ENCODE measurements at regions not wholly inside any gene's neighbourhood (a gene's known extent, or its start where the extent isn't known, plus 50 kb on each side); places are given as distances from the start of the nearest gene placed in this dataset.
"Not testable (repeated sequence)": the region's sequence is repeated elsewhere in the genome, so short reads cannot be mapped to it uniquely, and the experiment has no call there.

DNA sequence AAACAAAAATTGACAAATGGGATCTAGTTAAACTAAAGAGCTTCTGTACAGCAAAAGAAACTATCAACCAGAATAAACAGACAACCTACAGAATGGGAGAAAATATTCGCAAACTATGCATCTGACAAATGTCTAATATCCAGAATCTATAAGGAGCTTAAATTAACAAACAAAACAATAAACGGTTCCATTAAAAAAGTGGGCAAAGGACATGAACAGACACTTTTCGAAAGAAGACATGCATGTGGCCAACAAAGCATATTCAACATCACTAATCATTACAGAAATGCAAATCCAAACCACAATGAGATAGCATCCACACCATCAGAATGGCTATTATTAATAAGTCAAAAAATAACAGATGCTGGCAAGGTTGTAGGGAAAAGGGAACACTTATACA, 50.5 kb upstream of the MED13L start:
- not testable (repeated sequence) for DNase-seq

- no peak for DNase-seq
These were observed 54.4 kb upstream of the MED13L start for GRCh38 chr12:116331876-116332275.

GRCh38 chr12:116332705-116333380, 55.4 kb upstream of the MED13L start:
- DNase-seq: no peak

GRCh38 chr12:116333402-116333801, 55.9 kb upstream of the MED13L start:
- DNase-seq: no peak

DNA sequence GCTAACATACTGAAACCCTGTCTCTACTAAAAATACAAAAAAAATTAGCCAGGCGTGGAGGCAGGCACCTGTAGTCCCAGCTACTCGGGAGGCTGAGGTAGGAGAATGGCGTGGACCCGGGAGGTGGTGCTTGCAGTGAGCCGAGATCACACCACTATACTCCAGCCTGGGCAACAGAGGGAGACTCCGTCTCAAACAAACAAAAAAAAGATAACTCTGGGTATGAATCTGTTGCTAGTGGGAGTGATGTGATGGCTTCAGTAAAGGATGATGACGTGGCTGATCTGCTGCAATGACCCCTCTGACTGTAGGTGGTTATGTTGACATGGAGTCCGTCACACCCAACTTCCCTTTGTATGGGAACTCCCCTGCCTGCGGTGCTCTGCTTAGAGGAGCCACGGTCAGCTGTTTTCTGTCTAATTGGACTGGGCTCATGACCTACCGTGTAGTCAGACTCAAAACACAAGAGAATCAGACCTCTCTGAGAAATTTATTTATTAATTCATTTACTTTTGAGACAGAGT, 59.1 kb upstream of the MED13L start:
- DNase-seq: no peak

- DNase-seq: no peak
These were observed 59.8 kb upstream of the MED13L start for GRCh38 chr12:116337312-116337711.

GRCh38 chr12:116338064-116338846, 60.8 kb upstream of the MED13L start:
- no peak for DNase-seq

GRCh38 chr12:116339062-116339461, 61.6 kb upstream of the MED13L start:
- no peak for DNase-seq

- DNase-seq: no peak
These were observed 62.4 kb upstream of the MED13L start for GRCh38 chr12:116339800-116340371.

DNA sequence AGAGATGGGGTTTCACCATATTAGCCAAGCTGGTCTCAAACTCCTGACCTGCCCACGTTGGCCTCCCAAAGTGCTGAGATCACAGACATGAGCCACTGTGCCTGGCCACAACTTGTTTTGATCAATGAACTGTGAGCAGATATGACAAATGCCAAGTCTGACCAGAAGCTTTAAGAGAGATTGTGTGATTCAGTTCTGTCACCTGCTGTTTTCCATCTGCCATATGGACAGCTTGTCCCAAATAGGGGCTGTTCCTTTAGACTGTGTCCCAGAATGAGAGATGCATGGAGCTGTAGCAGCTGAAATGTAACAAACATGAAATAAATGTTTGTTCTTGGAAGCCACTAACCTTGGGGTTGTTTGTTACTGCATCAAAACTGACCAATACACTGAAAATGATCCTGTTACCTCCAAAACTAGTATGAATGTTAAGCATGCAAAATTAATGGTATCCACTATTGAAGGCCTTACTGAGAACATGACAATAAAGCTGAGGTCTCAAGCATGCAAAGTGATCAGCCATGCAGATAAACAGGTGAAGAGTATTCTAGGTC, 65.9 kb upstream of the MED13L start:
- DNase-seq: no peak

- DNase-seq: no peak
These were observed 68.7 kb upstream of the MED13L start for GRCh38 chr12:116346222-116346621.

- DNase-seq: no peak
These were observed 69.2 kb upstream of the MED13L start for GRCh38 chr12:116346741-116347140.

DNA sequence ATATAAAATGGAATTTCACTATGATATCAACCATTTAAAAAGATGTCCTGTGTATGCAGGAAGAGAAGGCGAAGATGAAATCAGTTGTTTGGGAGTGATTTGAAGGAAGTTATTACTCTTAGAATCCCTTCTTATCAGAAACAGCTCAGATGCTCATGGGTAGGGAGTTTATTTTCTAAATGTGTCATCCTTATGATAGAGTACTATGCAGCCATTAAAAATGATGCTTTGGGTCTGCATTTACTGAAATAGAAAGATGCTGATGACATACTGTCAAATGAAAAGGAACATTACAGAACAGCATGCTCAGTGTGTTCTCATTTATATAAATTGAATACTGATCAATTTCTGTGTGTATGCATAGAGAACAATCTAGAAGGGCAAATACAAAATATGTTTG, 69.8 kb upstream of the MED13L start:
- no peak for DNase-seq

- no peak for DNase-seq
These were observed 74.9 kb upstream of the MED13L start for GRCh38 chr12:116352315-116352835.

DNA sequence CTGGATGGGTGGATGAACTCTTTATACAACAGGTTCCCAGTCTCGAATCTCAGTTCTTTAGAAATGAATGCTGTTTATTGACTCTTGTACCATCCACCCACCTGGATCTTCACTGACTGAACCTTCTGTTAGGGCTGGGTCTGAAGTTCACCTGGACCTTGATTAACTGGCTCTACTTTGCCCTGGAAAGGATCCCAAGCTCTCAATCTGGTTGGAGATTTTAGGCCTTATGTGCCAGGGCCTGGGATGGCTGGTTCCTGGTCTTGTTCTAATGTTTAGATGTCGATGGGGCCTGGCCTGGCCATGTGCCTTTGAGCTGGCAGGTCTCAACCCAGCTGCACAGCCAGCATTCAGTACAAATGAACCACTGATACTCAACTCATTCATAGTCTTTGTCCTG, 76.5 kb upstream of the MED13L start:
- no peak for DNase-seq

DNA sequence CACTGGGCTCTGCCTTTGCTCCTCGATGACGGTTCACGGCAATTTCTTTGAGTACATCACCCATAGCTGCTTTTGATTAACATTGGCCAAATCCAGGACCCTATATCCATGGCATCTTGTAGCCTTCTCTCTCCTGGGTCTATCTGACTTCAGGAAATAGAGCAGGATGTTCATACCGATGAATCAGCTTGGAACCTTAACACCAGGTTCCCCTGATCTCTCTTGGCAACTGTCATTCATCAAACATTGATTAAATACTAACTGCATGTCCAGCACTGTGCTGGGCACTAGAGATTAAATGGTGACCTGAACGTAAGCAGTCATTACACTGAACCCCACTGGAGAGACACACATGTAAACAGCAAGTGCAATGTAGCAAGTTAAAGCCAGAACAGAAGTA, 77.0 kb upstream of the MED13L start:
- no peak for DNase-seq

DNA sequence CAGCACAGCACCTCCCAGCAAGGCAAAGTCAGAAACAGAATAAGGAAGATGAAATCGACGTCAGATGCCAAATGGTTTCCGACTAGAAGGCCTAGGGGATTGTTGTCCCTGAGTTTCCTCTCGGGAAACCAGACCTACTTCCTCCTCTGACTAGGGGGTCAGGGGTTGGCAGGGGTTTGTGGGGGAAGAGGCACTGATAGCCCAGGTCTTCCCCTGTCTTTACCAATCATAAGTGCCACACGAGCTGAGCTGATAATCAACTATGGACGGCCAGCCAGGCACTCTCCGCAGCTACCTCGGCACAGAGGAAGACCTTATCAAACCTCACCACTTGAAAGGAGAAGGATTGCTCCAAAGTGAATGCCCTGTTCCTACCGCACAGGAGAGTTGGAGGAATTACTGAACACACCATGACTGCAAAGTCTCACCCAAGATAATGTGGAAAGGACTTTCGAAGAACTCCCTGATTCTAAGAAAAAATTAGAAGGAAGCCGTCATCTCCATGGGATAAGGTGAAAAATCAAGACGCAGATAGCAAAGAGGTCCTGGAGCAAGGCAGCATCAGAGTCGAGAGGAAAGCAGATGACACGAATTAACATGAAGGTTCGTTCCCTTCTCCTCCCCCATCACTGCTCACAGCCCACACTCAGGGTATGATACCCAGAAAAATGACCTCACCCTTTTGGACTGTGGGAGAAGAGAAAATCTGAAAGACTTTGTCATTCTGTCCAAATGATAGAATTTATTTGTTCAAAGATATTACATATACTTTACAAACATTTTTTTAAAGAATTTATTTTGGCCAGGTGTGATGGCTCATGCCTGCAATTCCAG, 77.7 kb upstream of the MED13L start:
- no peak for DNase-seq

GRCh38 chr12:116358536-116358892, 81.0 kb upstream of the MED13L start:
- no peak for DNase-seq

- DNase-seq: no peak
These were observed 81.6 kb upstream of the MED13L start for GRCh38 chr12:116358893-116359761.

- no peak for DNase-seq
These were observed 83.3 kb upstream of the MED13L start for GRCh38 chr12:116360579-116361413.
